HEK293 (cell line): ENCODE measurements at regions not wholly inside any gene's neighbourhood (a gene's known extent, or its start where the extent isn't known, plus 50 kb on each side); places are given as distances from the start of the nearest gene placed in this dataset.

Experiments
- CTCF ChIA-PET: fragments of 350-600 bp; formaldehyde crosslinking; extraction: SDS; loops from one replicate; lab custom pipeline; 2021; ENCODE audit warnings: antibody characterized with exemption; lab: Yijun Ruan, JAX
- POLR2A ChIA-PET: fragments of 300-600 bp; formaldehyde crosslinking; extraction: SDS; loops from one replicate; lab custom pipeline; 2020; ENCODE audit warnings: antibody characterized with exemption, inconsistent platforms; lab: Yijun Ruan, JAX
- H3K27ac ChIP-seq: fragments of 200-500 bp; sonication (Bioruptor generic); 2 replicates; pipeline ENCODE4 v1.5.1; 2014; ENCODE audit warnings: low read depth, low read length, control low read depth, inconsistent platforms; ENCODE audit errors: extremely low read depth
- H3K36me3 ChIP-seq, 2 experiments: fragments of 200-500 bp in 1 of 2; sonication (Bioruptor generic) in 1 of 2; 1 replicate in 1 of 2; 2 replicates in 1 of 2; pipeline ENCODE4 v1.5.1; 2014 to 2017; ENCODE audit warnings: inconsistent platforms in 2 of 2, low read length in 2 of 2; ENCODE audit not compliant: control insufficient read depth in 2 of 2, insufficient read depth in 1 of 2
- H3K4me1 ChIP-seq: fragments of 200-500 bp; sonication (Bioruptor generic); 2 replicates; pipeline ENCODE4 v1.5.1; 2014; ENCODE audit warnings: mild to moderate bottlenecking, low read length, inconsistent platforms; ENCODE audit not compliant: control insufficient read depth, insufficient read depth
- H3K4me3 ChIP-seq: 2 replicates; pipeline ENCODE4 v1.5.1; 2011; ENCODE audit warnings: low read depth, mild to moderate bottlenecking, control low read depth, low read length, moderate library complexity
- H3K9me3 ChIP-seq: fragments of 200-500 bp; sonication (Bioruptor generic); 2 replicates; pipeline ENCODE4 v1.5.1; 2014; ENCODE audit warnings: low read depth, low read length, inconsistent platforms; ENCODE audit not compliant: control insufficient read depth, insufficient read depth
- GFI1B ChIP-seq: fragments of 450-650 bp; formaldehyde crosslinking; IDR thresholded peaks from 2 replicates; pipeline ENCODE4 v1.5.1; 2016; ENCODE audit warnings: missing biosample characterization, missing genetic modification characterization
- REST ChIP-seq: fragments of 450-650 bp; formaldehyde crosslinking; IDR thresholded peaks from 2 replicates; pipeline ENCODE4 v1.5.1; 2016; ENCODE audit warnings: missing biosample characterization, missing genetic modification characterization
- ZBTB10 ChIP-seq: fragments of 450-650 bp; formaldehyde crosslinking; IDR thresholded peaks from 2 replicates; pipeline ENCODE4 v1.5.1; 2016; ENCODE audit warnings: missing biosample characterization, missing genetic modification characterization
- ZBTB48 ChIP-seq: fragments of 450-650 bp; formaldehyde crosslinking; IDR thresholded peaks from 2 replicates; pipeline ENCODE4 v1.5.1; 2016; ENCODE audit warnings: missing biosample characterization, missing genetic modification characterization
- ZEB2 ChIP-seq: fragments of 450-650 bp; formaldehyde crosslinking; IDR thresholded peaks from 2 replicates; pipeline ENCODE4 v1.5.1; 2016; ENCODE audit warnings: missing biosample characterization, missing genetic modification characterization
- ZFP41 ChIP-seq: fragments of 450-650 bp; formaldehyde crosslinking; IDR thresholded peaks from 2 replicates; pipeline ENCODE4 v1.5.1; 2016; ENCODE audit warnings: missing biosample characterization, missing genetic modification characterization, borderline replicate concordance
- ZNF112 ChIP-seq: fragments of 450-650 bp; formaldehyde crosslinking; IDR thresholded peaks from 2 replicates; pipeline ENCODE4 v1.5.0; 2017; ENCODE audit warnings: missing biosample characterization, missing genetic modification characterization
- ZNF132 ChIP-seq: fragments of 450-650 bp; formaldehyde crosslinking; IDR thresholded peaks from 2 replicates; pipeline ENCODE4 v1.5.1; 2017; ENCODE audit warnings: missing biosample characterization, missing genetic modification characterization, borderline replicate concordance
- ZNF138 ChIP-seq: fragments of 450-650 bp; formaldehyde crosslinking; IDR thresholded peaks from 2 replicates; pipeline ENCODE4 v1.5.1; 2016; ENCODE audit warnings: missing biosample characterization, missing genetic modification characterization, borderline replicate concordance
- ZNF341 ChIP-seq: fragments of 450-650 bp; formaldehyde crosslinking; IDR thresholded peaks from 2 replicates; pipeline ENCODE4; 2016; ENCODE audit warnings: low read depth, missing biosample characterization, missing genetic modification characterization
- ZNF416 ChIP-seq: fragments of 450-650 bp; formaldehyde crosslinking; IDR thresholded peaks from 2 replicates; pipeline ENCODE4 v1.5.1; 2016; ENCODE audit warnings: missing biosample characterization, missing genetic modification characterization
- ZNF571 ChIP-seq: fragments of 450-650 bp; formaldehyde crosslinking; IDR thresholded peaks from 2 replicates; pipeline ENCODE4 v1.5.0; 2017; ENCODE audit warnings: missing biosample characterization, missing genetic modification characterization
- ZNF621 ChIP-seq: fragments of 450-650 bp; formaldehyde crosslinking; IDR thresholded peaks from 2 replicates; pipeline ENCODE4 v1.5.1; 2017; ENCODE audit warnings: missing biosample characterization, missing genetic modification characterization
- ZNF670 ChIP-seq: fragments of 450-650 bp; formaldehyde crosslinking; IDR thresholded peaks from 2 replicates; pipeline ENCODE4 v1.5.1; 2016; ENCODE audit warnings: missing biosample characterization, missing genetic modification characterization, low read depth
- TF ChIP-seq, protein P1 (sequence below): fragments of 450-650 bp; formaldehyde crosslinking; IDR thresholded peaks from 2 replicates; pipeline ENCODE4 v1.5.1; 2017; ENCODE audit warnings: missing biosample characterization, missing genetic modification characterization
- TF ChIP-seq, protein P2 (sequence below): fragments of 450-650 bp; formaldehyde crosslinking; IDR thresholded peaks from 2 replicates; pipeline ENCODE4 v1.5.1; 2016; ENCODE audit warnings: missing biosample characterization, missing genetic modification characterization, low read depth

DNA sequence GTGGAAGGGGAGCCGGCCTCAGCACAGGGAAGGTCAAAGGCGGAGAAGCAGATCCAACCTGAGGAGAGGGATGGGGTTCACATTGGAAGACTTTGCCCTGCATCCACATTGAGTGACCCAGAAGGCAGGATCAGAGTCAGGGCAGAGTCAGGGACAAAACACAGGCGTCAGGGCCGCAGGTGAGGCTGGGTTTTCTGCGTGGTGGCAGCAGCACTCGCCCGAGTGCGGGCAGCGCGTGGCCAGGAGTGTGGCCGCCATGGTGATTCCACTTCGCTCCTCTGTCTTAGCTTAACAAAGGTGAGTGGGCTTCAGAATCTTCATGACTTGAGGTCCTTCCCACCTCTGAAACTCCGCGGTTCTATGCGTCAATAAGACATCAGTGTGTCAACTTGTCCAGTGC, 476.9 kb upstream of the SMIM21 start (continued):
- no peak for TF ChIP-seq ZNF138 (tag by site-specific recombination)
- no peak for TF ChIP-seq GFI1B (tag by site-specific recombination)
- TF ChIP-seq, protein P1, sequence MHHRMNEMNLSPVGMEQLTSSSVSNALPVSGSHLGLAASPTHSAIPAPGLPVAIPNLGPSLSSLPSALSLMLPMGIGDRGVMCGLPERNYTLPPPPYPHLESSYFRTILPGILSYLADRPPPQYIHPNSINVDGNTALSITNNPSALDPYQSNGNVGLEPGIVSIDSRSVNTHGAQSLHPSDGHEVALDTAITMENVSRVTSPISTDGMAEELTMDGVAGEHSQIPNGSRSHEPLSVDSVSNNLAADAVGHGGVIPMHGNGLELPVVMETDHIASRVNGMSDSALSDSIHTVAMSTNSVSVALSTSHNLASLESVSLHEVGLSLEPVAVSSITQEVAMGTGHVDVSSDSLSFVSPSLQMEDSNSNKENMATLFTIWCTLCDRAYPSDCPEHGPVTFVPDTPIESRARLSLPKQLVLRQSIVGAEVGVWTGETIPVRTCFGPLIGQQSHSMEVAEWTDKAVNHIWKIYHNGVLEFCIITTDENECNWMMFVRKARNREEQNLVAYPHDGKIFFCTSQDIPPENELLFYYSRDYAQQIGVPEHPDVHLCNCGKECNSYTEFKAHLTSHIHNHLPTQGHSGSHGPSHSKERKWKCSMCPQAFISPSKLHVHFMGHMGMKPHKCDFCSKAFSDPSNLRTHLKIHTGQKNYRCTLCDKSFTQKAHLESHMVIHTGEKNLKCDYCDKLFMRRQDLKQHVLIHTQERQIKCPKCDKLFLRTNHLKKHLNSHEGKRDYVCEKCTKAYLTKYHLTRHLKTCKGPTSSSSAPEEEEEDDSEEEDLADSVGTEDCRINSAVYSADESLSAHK (tag by site-specific recombination): no peak
- no peak for TF ChIP-seq ZEB2

DNA sequence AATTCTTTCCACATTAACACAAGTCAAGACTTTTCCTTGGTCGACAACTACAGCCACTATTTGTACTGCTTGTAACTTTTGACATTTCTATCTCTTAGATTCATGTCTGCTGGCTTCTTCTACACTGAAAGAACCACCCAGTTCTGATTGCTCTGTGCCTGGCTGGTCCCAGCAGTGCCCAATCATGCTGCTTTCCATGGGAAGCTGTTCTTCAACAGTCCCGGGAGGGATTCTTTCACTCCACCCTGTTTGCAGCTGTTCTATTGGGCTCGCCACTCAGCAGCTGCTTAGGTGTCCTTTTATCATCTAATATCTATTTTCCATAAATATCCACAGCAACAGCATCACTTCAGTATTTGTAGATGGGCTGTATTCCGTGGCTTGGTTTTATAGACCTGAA, 471.1 kb upstream of the SMIM21 start:
- Histone ChIP-seq H3K4me3 (no peak overlapping the region), H3K4me1 (no peaks in the 10 kb centered on the region), H3K36me3 (no peaks in the 10 kb centered on the region), H3K27ac (no peak overlapping the region), H3K9me3 (no peaks in the 10 kb centered on the region)
- ChIA-PET POLR2A (no interaction called here), CTCF (interaction anchor here (0.6 to 2.3 kb wide), 2 partner anchors 11 to 357 kb away, joined by 7 to 9 read pairs; no protein-coding TSS in a partner anchor)
- TF ChIP-seq ZFP41 (tag by site-specific recombination) (no peak), ZNF132 (tag by site-specific recombination) (no peak), ZNF670 (tag by site-specific recombination) (no peak), ZNF341 (no peak), ZBTB10 (tag by site-specific recombination) (no peak), ZNF621 (no peak), ZNF112 (tag by site-specific recombination) (no peak), REST (tag by site-specific recombination) (no peak), ZBTB48 (tag by site-specific recombination) (no peak), ZNF571 (tag by site-specific recombination) (no peak), ZNF416 (tag by site-specific recombination) (no peak)
- TF ChIP-seq, protein P2, sequence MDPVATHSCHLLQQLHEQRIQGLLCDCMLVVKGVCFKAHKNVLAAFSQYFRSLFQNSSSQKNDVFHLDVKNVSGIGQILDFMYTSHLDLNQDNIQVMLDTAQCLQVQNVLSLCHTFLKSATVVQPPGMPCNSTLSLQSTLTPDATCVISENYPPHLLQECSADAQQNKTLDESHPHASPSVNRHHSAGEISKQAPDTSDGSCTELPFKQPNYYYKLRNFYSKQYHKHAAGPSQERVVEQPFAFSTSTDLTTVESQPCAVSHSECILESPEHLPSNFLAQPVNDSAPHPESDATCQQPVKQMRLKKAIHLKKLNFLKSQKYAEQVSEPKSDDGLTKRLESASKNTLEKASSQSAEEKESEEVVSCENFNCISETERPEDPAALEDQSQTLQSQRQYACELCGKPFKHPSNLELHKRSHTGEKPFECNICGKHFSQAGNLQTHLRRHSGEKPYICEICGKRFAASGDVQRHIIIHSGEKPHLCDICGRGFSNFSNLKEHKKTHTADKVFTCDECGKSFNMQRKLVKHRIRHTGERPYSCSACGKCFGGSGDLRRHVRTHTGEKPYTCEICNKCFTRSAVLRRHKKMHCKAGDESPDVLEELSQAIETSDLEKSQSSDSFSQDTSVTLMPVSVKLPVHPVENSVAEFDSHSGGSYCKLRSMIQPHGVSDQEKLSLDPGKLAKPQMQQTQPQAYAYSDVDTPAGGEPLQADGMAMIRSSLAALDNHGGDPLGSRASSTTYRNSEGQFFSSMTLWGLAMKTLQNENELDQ (tag by site-specific recombination): no peak
